ENCODE measurements at regions not wholly inside any gene's neighbourhood (a gene's known extent, or its start where the extent isn't known, plus 50 kb on each side); places are given as distances from the start of the nearest gene placed in this dataset.
"Not testable (repeated sequence)": the region's sequence is repeated elsewhere in the genome, so short reads cannot be mapped to it uniquely, and the experiment has no call there.

DNA sequence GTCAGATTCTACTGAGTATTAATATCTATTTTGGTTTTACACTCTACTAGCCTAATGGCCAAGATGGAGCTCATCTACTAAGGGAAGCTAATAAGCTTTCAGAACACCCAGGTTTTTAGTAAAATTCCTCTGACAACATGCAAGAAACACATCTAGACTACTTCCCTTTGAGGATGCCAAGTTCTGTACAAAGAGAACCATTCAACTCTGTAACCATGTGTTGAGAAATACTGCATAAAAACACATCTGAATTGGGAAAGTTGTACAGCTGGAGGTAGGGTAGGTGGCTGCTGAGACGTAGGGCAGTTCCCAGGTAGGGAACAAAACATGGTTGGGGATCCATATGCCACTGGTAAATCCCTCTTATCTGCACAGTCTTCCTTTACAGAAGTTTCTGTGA lies 66.2 kb downstream of the SC5D start:
- DNase-seq, result no peak

DNA sequence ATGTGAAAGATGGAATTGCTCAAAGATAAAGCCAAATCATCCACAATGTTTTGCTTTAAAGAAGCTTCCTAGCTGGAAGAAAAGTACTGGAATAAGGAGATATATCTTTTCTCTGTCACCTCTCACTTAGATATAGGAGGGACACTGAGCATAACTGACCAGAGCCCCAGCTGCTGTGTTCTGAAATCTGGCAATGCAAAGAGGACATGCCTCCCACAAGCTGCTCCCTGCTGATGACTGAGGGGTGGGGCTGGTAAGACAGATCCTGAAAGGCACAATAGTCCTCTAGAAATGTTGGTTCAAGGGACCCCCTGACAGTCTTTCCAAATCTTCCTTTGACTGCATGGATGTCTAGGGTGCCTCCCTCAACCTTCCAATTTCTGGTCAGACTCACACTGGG lies 67.0 kb downstream of the SC5D start:
- DNase-seq, result no peak

DNA sequence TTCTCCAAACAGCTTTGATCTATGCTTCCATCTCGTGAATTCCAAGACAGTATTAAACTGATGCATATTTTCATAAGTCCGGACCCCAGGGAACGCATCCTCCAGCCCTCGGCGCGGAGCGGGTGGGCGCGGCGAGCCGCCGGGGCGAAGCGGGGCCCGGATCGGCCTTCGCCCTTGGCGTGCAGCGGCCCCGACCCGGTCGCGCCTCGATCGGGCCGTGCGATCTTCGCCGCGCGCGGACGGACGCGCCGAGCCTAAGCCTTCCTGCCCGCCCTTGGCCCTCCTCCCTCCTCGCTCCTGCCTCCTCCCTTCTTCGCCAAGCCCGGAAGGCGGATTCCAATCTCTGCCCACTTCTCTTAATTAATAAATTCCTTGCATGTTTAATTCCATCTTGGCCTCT lies 70.4 kb downstream of the SC5D start:
- not testable (repeated sequence) for DNase-seq

DNA sequence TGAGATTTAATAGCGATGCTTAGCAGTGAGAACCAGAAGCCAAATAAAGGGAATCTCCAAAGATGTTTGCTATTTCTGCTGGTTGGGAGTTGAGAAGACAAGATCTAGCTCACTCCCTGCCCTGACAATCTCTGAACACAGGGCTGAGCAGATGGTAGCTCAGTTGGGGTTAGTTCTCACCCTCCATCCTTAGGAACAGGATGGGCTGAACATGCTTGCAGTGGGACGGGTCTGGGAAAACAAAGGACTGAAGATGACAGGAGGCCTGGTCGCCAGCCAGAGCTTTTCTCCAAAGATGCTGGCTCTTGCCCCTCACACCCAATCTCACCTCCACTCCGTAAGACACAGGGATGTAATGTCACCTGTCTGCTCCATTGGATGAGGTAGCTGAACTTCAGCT lies 72.7 kb downstream of the SC5D start:
- no peak for DNase-seq

DNA sequence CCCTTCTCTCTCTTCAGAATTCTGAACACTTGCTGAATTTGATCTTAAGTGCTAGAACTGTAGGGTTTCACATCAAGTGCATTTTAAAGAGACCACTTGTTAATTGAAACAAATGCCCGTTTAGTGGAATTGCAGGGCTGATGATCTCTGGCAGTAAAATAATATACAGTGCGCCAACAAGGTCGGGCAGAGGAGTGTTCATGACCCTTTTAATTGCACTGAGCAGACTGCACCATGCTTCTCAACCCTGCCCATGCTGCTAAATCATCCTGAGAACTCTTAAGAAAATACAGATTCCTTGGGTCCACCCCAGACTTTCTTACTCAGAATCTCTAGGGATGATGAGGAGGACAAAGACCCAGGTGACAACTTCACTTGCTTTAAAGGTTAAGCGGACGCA lies 73.5 kb downstream of the SC5D start:
- DNase-seq, result no peak

DNA sequence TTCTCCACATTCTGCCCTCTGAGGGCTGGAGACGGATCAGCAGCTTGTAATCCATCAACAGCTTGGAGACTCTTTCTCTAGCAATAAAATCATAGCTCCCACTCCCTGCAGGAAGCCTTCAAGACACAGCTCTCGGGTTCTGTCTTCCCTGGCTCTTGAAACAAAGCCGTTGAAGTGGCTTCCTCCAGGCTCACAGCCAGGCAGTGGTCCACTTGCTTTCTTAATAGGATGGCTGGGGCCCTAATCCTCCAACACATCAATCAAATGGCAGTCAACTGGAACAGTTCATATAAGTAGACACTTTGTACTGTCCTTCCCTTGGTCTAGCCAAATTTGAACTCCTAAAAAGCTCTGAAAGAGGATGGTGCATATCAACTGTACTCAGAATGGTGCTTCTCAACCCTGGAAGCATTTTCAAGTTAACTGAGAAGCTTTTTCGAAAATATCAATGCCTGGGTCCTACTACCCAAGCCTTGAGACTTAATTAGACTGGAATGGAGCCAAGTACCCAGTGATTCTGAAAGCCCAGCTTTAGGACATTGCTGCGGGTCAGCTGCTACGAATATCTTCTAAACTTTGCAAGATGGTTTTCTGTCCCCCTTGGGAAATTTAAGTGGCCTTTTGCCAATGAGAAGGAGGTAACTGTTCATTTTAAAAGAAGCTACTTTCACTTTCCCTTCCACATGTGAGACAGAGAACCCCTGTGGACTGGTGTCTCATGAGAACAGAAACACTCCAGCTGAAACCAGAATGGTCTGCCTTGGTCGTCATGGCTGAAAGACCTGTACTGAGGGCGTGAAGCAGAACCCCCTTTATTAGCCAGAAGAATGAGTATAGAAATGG lies 74.7 kb downstream of the SC5D start:
- peak; percentile 19 for DNase-seq

DNA sequence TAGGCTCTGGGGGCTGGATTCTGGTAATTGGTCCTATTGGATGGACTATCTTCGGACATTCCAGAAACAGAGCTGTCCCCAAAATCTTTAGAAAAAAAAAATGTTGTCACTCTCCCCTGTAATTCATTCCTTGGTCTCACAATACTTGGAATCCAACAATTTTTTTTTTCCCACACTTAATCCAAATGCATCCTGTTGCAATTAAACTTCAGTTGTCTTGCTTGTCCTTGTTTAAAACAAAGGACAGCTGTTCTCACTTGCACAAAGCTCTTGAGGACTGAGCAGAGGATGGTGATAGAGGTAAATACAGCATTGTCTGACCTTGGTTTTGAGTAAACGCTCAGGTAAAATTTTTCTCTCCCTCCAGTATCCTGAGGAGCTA lies 75.3 kb downstream of the SC5D start:
- DNase-seq, result no peak

DNA sequence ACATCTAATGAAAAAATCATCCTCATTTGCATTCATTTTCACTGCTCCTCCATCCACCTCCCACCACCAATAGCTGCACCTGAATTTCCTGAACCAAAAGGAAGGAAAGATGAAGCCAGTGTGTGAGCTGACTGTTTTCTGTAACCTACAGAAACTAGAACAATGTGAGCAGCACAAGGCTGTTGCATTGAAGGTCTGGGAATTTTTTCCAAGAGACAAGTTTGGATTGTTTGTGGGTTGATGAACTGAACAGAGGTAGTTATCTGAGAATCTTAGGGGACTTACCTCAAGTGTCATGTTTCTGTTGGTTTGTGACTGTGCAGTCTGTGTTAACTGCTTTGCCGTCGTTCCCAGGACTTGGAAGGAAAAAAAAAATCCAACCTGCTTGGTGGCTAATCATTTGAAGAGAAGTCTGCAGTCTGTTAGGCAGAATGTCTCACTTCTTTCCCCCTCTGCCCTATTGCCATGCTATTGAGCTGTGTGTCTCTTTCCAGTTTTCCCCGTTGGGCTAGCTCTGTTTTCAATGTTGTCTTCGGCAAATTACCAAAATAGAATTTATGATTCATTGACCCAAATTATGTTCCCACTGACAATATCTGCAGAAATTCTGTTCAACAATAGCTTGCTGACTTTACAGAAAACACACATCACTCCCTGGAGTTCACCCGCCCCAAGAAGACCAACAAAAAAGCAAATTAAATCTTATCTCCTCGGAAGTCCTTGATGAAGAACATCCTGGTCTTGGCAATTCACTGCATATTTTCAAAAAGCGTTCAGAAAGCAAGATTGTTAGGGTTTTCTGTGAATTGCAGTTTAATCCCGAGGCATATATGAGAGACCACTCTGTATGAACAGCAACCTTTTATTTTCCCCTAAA lies 76.0 kb downstream of the SC5D start:
- no peak for DNase-seq

DNA sequence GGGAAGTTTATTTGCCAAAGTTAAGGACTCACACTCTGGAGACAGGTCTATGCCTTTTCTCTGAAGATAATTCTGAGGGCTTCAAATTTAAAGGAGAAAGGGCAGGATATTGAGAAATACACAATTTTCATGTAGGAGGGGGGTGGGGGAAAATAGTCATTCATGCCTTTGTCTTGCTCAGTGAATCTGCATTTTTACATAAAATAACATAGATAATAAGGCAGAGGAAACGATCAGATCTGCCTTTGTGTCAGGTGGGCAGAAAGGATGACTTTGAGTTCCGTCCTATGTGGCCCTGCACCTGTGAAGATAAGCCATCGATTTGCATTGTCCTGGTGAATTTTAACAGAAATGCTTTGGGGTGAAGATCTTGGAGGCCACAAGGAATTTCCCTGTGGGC lies 76.8 kb downstream of the SC5D start:
- no peak for DNase-seq

DNA sequence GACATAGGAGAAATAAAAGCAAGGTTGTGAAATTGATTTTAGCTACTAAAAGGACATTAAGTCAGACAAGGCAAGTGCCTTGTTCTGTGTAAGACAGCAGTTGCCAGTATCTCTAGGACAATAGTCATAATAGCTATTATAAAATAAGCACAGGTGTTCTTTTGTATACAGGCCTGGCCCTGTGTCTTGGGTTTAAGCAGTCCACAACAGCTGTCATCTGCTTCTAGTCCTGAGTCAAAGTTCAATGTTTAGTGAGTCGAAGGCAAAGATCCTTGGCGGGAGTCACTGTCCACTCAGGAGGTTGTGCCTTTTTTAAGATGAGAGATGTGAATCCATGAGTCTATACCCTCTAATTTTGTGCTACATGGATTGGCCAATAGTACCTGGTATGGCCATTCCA lies 79.5 kb downstream of the SC5D start:
- DNase-seq, result no peak

DNA sequence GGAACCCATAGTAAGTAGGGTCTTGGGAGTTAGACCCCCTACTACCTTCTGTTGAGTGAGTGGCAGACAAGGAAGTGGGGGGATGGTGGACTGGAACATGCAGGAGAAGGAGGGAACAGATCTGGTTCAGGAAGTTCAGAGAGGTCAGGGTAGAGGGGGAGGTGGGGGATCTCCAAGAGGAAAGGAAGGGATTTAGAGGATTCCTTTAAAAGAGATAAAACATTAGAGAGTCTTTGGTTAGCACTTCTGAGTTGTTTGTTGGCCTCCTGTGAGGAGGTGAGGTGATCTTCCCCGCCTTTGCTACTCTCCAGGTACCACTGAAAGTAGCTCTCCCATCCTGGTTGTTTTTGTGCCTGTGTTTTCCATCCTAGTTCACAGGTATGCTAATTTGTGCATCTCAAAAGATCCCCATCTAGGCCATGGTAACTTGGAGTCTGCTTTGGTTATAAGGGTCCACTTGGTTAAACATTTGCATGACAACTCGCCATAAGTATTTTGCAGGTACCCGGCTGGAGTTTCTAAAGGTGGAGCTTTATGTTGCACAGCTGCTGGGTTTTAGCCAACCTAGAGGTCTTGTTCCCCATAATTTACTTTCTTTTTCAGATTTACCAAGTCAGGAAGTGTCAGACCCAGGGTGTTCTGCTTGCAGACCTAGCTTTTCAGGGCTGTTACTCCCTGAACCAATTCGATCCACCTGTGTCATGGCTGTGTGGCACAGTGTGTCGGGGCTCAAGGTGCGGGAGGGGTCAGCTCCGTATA lies 79.3 kb upstream of the SORL1 start:
- no peak for DNase-seq

DNA sequence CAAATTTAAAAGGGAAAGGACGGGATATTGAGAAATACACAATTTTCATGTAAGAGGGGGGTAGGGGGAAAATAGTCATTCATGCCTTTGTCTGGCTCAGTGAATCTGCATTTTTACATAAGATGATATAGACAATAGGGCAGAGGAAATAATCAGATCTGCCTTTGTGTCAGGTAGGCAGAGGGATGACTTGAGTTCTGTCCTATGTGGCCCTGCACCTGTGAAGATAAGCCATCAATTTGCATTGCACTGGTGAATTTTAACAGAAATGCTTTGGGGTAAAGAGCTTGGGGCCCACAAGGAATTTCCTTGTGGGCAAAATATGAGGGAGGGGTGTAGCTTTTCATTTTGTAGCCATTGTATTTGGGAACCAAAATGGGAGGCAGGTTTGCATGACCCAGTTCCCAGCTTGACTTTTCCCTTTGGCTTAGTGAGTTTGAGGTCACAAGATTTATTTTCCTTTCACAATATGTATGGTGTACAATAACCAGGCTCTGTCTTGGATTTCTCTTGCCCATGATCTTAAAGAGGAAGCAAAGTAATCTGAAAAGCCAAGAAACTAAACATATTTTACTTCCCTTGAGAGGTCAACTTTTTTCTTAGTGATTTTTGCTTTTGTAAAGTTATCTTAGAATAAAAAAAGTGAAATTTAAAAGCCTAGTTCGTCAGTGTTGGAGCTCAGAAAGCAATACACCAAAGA lies 77.7 kb upstream of the SORL1 start:
- DNase-seq, result no peak

DNA sequence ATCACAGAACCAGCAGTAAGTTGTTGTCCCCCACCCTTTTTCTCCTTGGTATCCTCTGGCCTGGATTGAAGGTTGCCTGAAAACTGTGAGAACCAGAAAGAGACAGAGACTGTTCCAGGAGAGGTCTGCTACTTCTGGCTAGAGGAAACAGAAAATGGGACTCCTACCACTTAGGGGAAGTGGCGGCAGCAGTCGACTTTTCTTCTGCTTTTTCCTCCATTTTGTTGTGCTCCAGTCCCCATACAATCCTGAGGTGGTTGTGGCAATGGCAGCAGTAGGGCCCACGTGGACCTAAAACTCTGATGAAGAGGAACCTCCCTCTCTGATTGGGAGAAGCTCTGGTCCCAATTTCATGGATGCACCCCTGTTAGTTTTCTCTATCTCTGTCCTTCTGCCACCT lies 76.0 kb upstream of the SORL1 start:
- no peak for DNase-seq

DNA sequence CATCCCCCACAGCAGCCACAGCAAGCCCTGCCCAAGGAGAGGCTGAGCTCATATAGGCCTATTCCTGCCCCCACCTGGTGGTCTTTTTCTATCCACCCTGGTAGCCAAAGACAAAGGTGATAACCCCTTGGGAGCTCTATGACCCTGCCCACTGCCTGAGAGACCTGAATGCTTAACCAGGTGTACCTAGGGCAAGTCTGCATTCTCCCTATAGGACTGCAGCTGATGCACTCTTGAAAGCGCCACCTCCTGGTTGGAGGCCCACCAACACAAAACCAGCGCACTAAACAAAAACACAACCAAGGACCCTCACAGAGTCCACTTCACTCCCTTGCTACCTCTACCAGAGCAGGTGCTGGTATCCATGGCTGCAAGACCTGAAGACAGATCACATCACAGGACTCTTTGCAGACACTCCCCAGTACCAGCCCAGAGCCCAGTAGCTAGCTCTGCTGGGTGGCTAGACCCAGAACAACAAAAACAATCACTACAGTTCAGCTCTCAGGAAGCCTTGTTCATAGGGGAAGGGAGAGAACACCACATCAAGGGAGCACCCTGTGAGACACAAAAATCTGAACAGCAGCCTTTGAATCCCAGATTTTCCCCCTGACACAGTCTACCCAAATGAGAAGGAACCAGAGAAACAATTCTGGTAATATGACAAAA lies 72.8 kb upstream of the SORL1 start:
- not testable (repeated sequence) for DNase-seq

DNA sequence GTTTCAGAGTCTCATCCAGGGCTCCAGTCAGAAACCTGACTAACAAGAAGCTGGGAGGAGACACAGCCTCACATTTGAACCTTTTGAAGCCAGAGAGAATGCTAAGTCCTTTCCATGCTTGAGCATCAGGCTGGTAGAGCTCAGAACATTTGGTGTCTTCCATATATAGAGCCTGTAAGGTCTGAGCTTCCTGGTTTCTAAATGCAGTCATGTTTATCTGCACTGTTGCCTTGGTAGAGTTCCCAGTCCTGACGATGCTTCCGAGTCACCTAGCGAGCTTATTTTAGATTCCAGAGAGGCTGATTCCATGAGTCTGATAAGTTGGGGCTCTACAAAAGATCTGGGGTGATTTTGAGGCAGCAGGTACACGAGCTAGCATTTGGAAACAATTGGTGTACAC lies 68.4 kb upstream of the SORL1 start:
- DNase-seq, result no peak

DNA sequence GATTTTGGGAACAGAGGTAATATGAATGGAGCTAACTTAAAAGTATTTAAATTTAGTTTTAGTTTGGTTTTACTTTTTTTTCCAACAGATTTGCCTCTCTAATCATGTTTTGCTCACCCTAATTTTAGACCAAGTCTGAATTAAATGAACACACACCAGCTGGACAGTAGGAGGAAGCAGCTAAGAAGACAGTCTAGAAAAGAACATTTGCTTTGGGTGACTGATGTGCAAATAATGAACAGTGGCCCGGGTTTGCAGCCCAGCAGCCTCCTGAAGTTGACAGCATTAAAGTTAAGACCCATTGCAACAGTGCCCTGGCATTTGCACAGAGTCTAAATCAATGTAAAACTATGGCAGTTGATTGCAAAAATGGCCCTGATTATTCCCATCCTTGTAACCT lies 66.4 kb upstream of the SORL1 start:
- no peak for DNase-seq
